GM19467 (cell line): ENCODE measurements at regions not wholly inside any gene's neighbourhood (a gene's known extent, or its start where the extent isn't known, plus 50 kb on each side); places are given as distances from the start of the nearest gene placed in this dataset.

Experiments
- ATAC-seq: cut with Tn5 transposase; IDR thresholded peaks from one replicate; pipeline ENCODE4 v1.9.1; 2021; ENCODE audit warnings: mild to moderate bottlenecking, moderate library complexity; ENCODE audit not compliant: unreplicated experiment

GRCh38 chr2:66041902-66042657 lies 392.8 kb upstream of the MEIS1 start:
- ATAC-seq, result no peak

- no peak for ATAC-seq
These were observed 398.0 kb upstream of the MEIS1 start for GRCh38 chr2:66036948-66037347.

GRCh38 chr2:66034467-66034866 lies 400.5 kb upstream of the MEIS1 start:
- ATAC-seq, result no peak

GRCh38 chr2:66032226-66032775 lies 402.6 kb upstream of the MEIS1 start:
- ATAC-seq, result no peak

GRCh38 chr2:66031236-66031635 lies 403.7 kb upstream of the MEIS1 start:
- no peak for ATAC-seq

GRCh38 chr2:66030553-66030952 lies 404.4 kb upstream of the MEIS1 start:
- ATAC-seq, result no peak

GRCh38 chr2:66024391-66024790 lies 410.5 kb upstream of the MEIS1 start:
- no peak for ATAC-seq

GRCh38 chr2:66021296-66021695 lies 413.6 kb upstream of the MEIS1 start:
- ATAC-seq, result no peak

- ATAC-seq, result no peak
These were observed 417.2 kb upstream of the MEIS1 start for GRCh38 chr2:66017763-66018162.

- no peak for ATAC-seq
These were observed 420.5 kb upstream of the MEIS1 start for GRCh38 chr2:66014450-66014849.

- no peak for ATAC-seq
These were observed 421.5 kb upstream of the MEIS1 start for GRCh38 chr2:66013456-66013855.

GRCh38 chr2:66003931-66004330 lies 431.0 kb upstream of the MEIS1 start:
- ATAC-seq, result no peak

- ATAC-seq, result no peak
These were observed 433.4 kb upstream of the MEIS1 start for GRCh38 chr2:66001538-66001937.

- ATAC-seq, result no peak
These were observed 434.0 kb upstream of the MEIS1 start for GRCh38 chr2:66000901-66001300.

GRCh38 chr2:65999796-66000195 lies 435.1 kb upstream of the MEIS1 start:
- ATAC-seq, result no peak

GRCh38 chr2:65999103-65999502 lies 435.8 kb upstream of the MEIS1 start:
- ATAC-seq, result no peak

GRCh38 chr2:65997961-65998360 lies 437.0 kb upstream of the MEIS1 start:
- ATAC-seq, result no peak

GRCh38 chr2:65992198-65992554 lies 442.7 kb upstream of the MEIS1 start:
- no peak for ATAC-seq

GRCh38 chr2:65991381-65992197 lies 443.3 kb upstream of the MEIS1 start:
- no peak for ATAC-seq

- ATAC-seq, result no peak
These were observed 448.9 kb upstream of the MEIS1 start for GRCh38 chr2:65985986-65986385.

GRCh38 chr2:65980531-65980930 lies 454.4 kb upstream of the MEIS1 start:
- ATAC-seq, result no peak

- ATAC-seq, result no peak
These were observed 455.5 kb upstream of the MEIS1 start for GRCh38 chr2:65979446-65979845.
